GM19395 (cell line): ENCODE measurements at regions not wholly inside any gene's neighbourhood (a gene's known extent, or its start where the extent isn't known, plus 50 kb on each side); places are given as distances from the start of the nearest gene placed in this dataset.

Experiments
- ATAC-seq: cut with Tn5 transposase; IDR thresholded peaks from one replicate; pipeline ENCODE4 v1.9.1; 2021; ENCODE audit warnings: mild to moderate bottlenecking, moderate library complexity; ENCODE audit not compliant: unreplicated experiment

- ATAC-seq, result no peak
These were observed 86.6 kb downstream of the NOC3L start for GRCh38 chr10:94276140-94276539.

GRCh38 chr10:94277450-94277849 lies 85.3 kb downstream of the NOC3L start:
- no peak for ATAC-seq

- ATAC-seq, result peak; percentile 90
These were observed 82.7 kb downstream of the NOC3L start for GRCh38 chr10:94279835-94280709.

- no peak for ATAC-seq
These were observed 81.1 kb downstream of the NOC3L start for GRCh38 chr10:94281654-94282053.

- no peak for ATAC-seq
These were observed 80.4 kb downstream of the NOC3L start for GRCh38 chr10:94282369-94282768.
